ENCODE measurements at regions not wholly inside any gene's neighbourhood (a gene's known extent, or its start where the extent isn't known, plus 50 kb on each side); places are given as distances from the start of the nearest gene placed in this dataset.

- TF ChIP-seq CTCF (tag by site-specific recombination; IDR thresholded peaks at IDR 0.05) (no peak), PBX3 (CRISPR knock-in tag; IDR thresholded peaks at IDR 0.05) (no peak), ZNF423 (tag by site-specific recombination; IDR thresholded peaks at IDR 0.05) (no peak)
Observed at GRCh38 chr5:130705368-130705767, 459.7 kb downstream of the HINT1 start.
